OCI-LY3 (cell line): ENCODE measurements at regions not wholly inside any gene's neighbourhood (a gene's known extent, or its start where the extent isn't known, plus 50 kb on each side); places are given as distances from the start of the nearest gene placed in this dataset.

Experiments used
- H2AFZ ChIP-seq: fragments of 200-600, 300-600 bp; shearing (Covaris generic); 2 replicates; pipeline ENCODE4 v1.6.0; 2014; ENCODE audit warnings: antibody characterized with exemption, low read depth, low read length
- H3K27ac ChIP-seq: fragments of 200-600, 300-600 bp; sonication (generic); 2 replicates; pipeline ENCODE4 v1.5.1; 2014; ENCODE audit warnings: mild to moderate bottlenecking, low read length, moderate library complexity, mixed read lengths
- H3K27me3 ChIP-seq: fragments of 200-600, 300-600 bp; sonication (generic); 2 replicates; pipeline ENCODE4 v1.6.1; 2014; ENCODE audit warnings: low read depth, low read length, mixed read lengths
- H3K36me3 ChIP-seq: fragments of 200-600, 300-600 bp; sonication (generic); replicated peaks from 2 replicates; pipeline ENCODE3; 2014; ENCODE audit warnings: low read depth, low read length, mixed read lengths
- H3K4me1 ChIP-seq: fragments of 300-600, 200-600 bp; sonication (generic); 2 replicates; pipeline ENCODE4 v1.6.1; 2014; ENCODE audit warnings: low read length, mixed read lengths
- H3K4me2 ChIP-seq: fragments of 200-600, 300-600 bp; sonication (generic); 2 replicates; pipeline ENCODE4 v1.6.1; 2014; ENCODE audit warnings: low read length, mixed read lengths
- H3K4me3 ChIP-seq: fragments of 300-600, 200-600 bp; sonication (generic); 2 replicates; pipeline ENCODE4 v1.5.1; 2014; ENCODE audit warnings: antibody characterized with exemption, mild to moderate bottlenecking, low read length, moderate library complexity
- H3K79me2 ChIP-seq: fragments of 300-600, 200-600 bp; shearing (Covaris generic); 2 replicates; pipeline ENCODE4 v1.6.1; 2014; ENCODE audit warnings: mild to moderate bottlenecking, low read length, mixed read lengths
- H3K9ac ChIP-seq: fragments of 300-600, 200-600 bp; shearing (Covaris generic); 2 replicates; pipeline ENCODE4 v1.6.0; 2014; ENCODE audit warnings: mild to moderate bottlenecking, low read length, moderate library complexity
- H3K9me3 ChIP-seq: fragments of 200-600, 300-600 bp; shearing (Covaris generic); 2 replicates; pipeline ENCODE4 v1.6.1; 2014; ENCODE audit warnings: low read length, mixed read lengths; ENCODE audit not compliant: insufficient read depth
- H4K20me1 ChIP-seq: fragments of 200-600, 300-600 bp; sonication (generic); 2 replicates; pipeline ENCODE4 v1.6.1; 2016; ENCODE audit warnings: low read length, mixed read lengths; ENCODE audit not compliant: insufficient read depth
- CTCF ChIP-seq: fragments of 200-600, 300-600 bp; sonication (generic); IDR thresholded peaks from 2 replicates; pipeline ENCODE4 v1.5.1; 2014; ENCODE audit warnings: antibody characterized with exemption, low read length, low read depth
- EZH2phosphoT487 ChIP-seq: fragments of 200-600 bp; shearing (Covaris generic); IDR thresholded peaks from 2 replicates; pipeline ENCODE4 v1.6.1; 2018; ENCODE audit warnings: antibody characterized with exemption, mixed run types, low read depth

GRCh38 chr9:118829334-118829733 is 539.9 kb downstream of the BRINP1 start:
- no peaks in the 10 kb centered on the region for H3K9me3 ChIP-seq
- H3K4me2 ChIP-seq, result no peak overlapping the region
- H3K27ac ChIP-seq, result no peak overlapping the region
- no peak overlapping the region for H3K4me3 ChIP-seq
- H3K9ac ChIP-seq, result no peak overlapping the region
- H4K20me1 ChIP-seq, result no peaks in the 10 kb centered on the region
- H3K79me2 ChIP-seq, result no peaks in the 10 kb centered on the region
- no peak overlapping the region for H2AFZ ChIP-seq
- no peaks in the 10 kb centered on the region for H3K4me1 ChIP-seq
- no peaks in the 10 kb centered on the region for H3K27me3 ChIP-seq
- TF ChIP-seq EZH2phosphoT487 (no peak), CTCF (0 out of 2 replicates have a peak, but pooled peaks have one; percentile 8)
- no peaks in the 10 kb centered on the region for H3K36me3 ChIP-seq

GRCh38 chr9:118832371-118832770 is 536.9 kb downstream of the BRINP1 start:
- Histone ChIP-seq H3K4me3 (no peak overlapping the region), H4K20me1 (no peaks in the 10 kb centered on the region), H3K9ac (no peak overlapping the region), H3K27me3 (no peaks in the 10 kb centered on the region), H3K79me2 (no peaks in the 10 kb centered on the region), H3K36me3 (no peaks in the 10 kb centered on the region), H2AFZ (no peak overlapping the region), H3K9me3 (no peaks in the 10 kb centered on the region), H3K4me2 (no peak overlapping the region), H3K27ac (no peak overlapping the region), H3K4me1 (no peaks in the 10 kb centered on the region)
- TF ChIP-seq EZH2phosphoT487 (no peak), CTCF (no peak)

- Histone ChIP-seq H3K79me2 (no peaks in the 10 kb centered on the region), H3K4me2 (no peak overlapping the region), H3K27ac (no peak overlapping the region), H3K4me1 (no peaks in the 10 kb centered on the region), H3K36me3 (no peaks in the 10 kb centered on the region), H2AFZ (no peak overlapping the region), H4K20me1 (no peaks in the 10 kb centered on the region), H3K4me3 (no peak overlapping the region), H3K9ac (no peak overlapping the region), H3K27me3 (no peaks in the 10 kb centered on the region), H3K9me3 (no peaks in the 10 kb centered on the region)
- TF ChIP-seq EZH2phosphoT487 (no peak), CTCF (no peak)
Measured at GRCh38 chr9:118836891-118837290, 532.3 kb downstream of the BRINP1 start.

- H3K9ac ChIP-seq, result no peak overlapping the region
- H3K27me3 ChIP-seq, result no peaks in the 10 kb centered on the region
- H3K36me3 ChIP-seq, result no peaks in the 10 kb centered on the region
- H3K4me1 ChIP-seq, result no peaks in the 10 kb centered on the region
- H4K20me1 ChIP-seq, result no peaks in the 10 kb centered on the region
- no peak overlapping the region for H3K27ac ChIP-seq
- no peak for TF ChIP-seq EZH2phosphoT487
- TF ChIP-seq CTCF, result no peak
- H3K79me2 ChIP-seq, result no peaks in the 10 kb centered on the region
- H3K9me3 ChIP-seq, result no peaks in the 10 kb centered on the region
- no peak overlapping the region for H3K4me2 ChIP-seq
- H2AFZ ChIP-seq, result no peak overlapping the region
- H3K4me3 ChIP-seq, result no peak overlapping the region
Measured at GRCh38 chr9:118871531-118871930, 497.7 kb downstream of the BRINP1 start.
